HG03025 (cell line): ENCODE measurements at regions not wholly inside any gene's neighbourhood (a gene's known extent, or its start where the extent isn't known, plus 50 kb on each side); places are given as distances from the start of the nearest gene placed in this dataset.

ENCODE experiments used
- ATAC-seq: cut with Tn5 transposase; IDR thresholded peaks from one replicate; pipeline ENCODE4 v1.9.1; 2021; ENCODE audit warnings: mild to moderate bottlenecking, moderate library complexity; ENCODE audit not compliant: unreplicated experiment, low FRiP score

- ATAC-seq, result no peak
Observed at GRCh38 chr17:27973258-27974044, 69.0 kb upstream of the NLK start.

- no peak for ATAC-seq
Observed at GRCh38 chr17:27974045-27974436, 68.4 kb upstream of the NLK start.

GRCh38 chr17:27974531-27975145 lies 67.8 kb upstream of the NLK start:
- no peak for ATAC-seq

GRCh38 chr17:27975146-27976011 lies 67.1 kb upstream of the NLK start:
- ATAC-seq, result no peak

GRCh38 chr17:27976331-27976730 lies 66.1 kb upstream of the NLK start:
- no peak for ATAC-seq

DNA sequence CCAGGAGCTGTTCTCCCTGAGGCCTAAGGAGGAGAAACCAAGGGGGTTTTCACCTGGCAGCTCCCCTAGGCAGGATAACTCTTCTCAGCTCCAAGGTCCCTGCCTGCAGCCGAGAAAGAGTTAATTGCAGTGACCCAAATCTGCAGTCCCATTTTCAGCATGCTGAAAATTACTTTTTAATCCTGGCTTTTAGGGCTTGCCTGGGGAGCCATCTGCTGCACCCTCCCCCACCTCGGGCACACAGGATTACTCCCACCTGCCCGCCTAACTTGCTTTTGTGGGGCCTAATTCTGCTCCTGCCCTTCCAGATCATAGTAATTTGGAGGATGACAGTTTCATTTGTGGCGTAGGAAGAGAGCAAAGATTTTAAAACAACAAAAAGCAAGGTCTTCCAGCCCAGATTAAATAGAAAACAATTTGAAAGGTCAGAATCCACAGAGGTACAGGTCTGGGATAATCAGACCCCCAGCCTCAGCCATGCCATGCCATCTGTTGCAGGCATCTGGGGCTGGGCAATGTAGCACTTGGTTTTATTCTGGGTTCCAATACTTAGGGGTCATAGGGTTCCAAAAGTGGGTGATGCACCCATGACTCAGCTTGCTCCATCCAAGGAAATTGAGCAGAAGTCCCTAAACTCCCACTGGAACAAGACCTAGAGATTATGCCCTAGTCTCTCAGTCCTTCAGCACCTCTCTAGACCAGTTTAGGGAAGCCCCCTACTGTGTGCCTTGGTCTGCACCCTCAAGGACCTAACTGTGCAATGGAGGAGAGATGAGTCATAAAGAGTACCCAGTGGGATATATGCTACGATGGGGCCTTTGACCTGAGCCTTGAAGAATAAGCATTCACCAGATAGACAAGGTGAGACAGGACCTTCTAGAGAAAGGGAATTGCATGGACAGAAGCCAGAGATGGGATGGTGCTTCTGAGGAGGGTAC lies 64.5 kb upstream of the NLK start:
- ATAC-seq, result no peak

GRCh38 chr17:27978689-27979175 lies 63.7 kb upstream of the NLK start:
- ATAC-seq, result no peak

DNA sequence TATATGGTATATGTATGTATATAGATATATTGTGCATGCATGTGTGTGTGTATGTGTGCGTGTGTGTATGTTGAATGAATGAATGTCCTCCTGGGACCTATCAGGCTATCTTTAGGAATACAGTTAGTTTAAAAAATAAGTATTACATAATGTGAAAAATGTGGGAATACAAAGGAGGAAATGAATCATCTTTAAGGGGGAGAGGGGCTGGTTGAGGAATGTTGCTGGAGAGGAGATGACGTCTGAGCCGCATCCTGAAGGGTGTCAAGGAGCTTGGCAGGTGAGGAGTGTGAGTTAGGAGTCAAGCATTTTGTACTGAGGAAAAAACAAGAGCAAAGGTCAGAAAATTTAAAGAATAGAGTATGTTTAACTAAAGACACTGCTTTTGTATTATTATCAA lies 62.4 kb upstream of the NLK start:
- ATAC-seq, result no peak

DNA sequence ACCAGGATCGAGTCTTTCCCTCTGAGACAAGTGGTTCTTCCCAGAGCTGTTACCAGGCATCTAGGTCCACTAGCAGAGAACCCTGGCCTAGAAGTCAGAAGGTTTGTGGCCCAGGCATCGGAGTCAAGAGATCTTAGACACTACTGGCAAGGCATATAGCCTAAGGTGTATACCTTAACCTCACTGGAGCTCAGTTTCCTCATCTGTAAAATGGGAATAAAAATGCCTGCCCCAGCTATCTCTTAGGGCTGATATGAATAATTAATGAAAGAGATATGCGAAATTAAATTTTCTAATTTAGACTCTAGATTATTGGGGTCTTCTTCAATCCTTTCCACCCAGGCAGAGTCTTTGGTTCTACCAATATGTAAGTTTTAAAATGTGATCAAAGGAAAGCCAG lies 60.5 kb upstream of the NLK start:
- no peak for ATAC-seq

- ATAC-seq, result no peak
Observed at GRCh38 chr17:27982688-27983087, 59.8 kb upstream of the NLK start.

DNA sequence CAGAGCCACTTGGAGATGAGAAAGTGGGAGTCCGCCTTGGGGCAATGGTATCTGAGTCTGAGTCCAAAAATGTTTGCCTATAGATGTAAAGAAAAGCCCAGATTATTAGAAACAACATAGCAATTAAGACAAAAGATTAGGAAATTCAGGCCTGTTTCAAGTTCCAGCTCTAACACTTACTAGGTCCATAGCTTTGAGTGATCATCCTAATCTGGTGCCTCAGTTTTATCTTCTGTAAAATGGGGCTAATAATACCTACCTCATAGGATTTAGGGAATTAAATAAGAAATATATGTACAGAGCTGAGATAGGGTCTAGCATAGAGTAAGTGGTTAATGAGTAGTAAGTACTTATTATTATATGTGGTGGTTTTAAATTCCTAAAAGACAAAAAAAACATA lies 58.6 kb upstream of the NLK start:
- ATAC-seq, result no peak

GRCh38 chr17:27984404-27984803 lies 58.1 kb upstream of the NLK start:
- ATAC-seq, result no peak

DNA sequence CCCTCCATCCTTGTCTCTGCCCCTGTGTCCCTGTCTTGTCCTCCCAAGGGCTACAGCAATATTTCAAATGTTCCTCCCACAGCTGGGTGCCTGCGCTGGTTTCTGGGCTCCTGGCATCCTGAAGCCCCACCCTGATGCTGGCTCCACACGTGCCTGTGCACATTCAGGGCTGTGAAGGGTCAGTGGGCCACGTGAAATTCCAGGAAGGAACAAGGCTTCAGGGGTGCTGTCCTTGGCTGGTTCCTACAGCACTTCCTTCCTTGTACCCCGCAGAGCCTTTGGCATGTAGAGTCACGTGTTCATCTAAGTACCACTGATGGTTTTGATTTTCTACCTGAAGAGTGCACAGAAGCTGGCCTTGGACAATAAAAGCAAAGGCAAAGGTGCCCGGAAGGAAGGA lies 57.7 kb upstream of the NLK start:
- no peak for ATAC-seq

GRCh38 chr17:27985306-27985705 lies 57.2 kb upstream of the NLK start:
- no peak for ATAC-seq

GRCh38 chr17:27985736-27986399 lies 56.6 kb upstream of the NLK start:
- ATAC-seq, result peak; percentile 49

DNA sequence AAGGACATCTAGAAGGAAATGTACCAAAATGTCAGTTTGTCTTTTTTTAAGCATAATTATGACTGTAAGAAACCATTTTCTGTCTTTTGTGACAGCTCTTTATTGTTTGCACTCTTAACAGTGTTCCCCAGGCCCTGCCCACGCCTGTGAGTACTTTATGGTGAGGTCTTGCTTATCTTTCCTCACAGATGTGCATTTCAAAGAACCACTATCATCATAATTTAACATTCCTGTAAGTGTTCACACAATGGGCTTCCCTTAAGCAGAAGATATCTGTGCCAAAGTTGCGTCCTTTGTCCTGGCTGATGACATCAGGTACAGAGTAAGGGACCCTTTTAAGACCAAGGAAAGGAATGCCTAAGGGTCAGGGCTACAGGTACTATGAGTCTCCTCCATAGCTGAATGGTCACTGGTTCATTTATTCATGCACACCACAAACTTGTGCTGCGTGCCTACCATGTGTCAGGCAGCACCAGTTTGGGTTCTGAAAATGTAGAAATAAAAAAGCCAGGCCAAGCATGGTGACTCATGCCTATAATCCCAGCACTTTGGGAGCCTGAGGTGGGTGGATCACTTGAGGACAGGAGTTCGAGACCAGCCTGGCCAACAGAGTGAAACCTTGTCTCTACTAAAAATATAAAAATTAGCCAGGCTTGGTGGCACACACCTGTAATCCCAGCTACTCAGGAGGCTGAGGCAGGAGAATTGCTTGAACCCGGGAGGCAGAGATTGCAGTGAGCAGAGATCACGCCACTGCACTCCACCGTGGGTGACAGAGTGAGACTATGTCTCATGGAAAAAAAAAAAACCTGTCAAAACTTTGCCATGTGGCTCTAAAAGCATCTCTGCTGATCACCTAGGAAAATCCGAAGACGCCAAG lies 55.4 kb upstream of the NLK start:
- ATAC-seq, result no peak

GRCh38 chr17:27989046-27989445 lies 53.4 kb upstream of the NLK start:
- ATAC-seq, result no peak

DNA sequence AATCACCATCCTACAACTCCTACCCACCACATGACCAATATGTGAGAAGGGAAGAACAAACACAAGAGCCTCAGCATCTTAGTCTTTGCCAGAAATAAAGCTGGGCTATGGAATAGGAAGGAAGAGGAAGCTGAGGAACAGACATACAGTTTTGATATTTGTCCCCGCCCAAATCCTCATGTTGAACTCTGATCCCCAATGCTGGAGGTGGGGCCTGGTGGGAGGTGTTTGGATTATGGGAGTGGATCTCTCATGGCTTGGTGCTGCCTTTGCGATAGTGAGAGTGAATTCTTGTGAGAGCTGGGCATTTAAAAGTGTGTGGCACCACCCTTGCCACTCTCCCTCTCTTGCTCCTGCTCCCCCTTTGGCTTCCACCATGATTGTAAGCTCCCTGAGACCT lies 52.4 kb upstream of the NLK start:
- no peak for ATAC-seq

DNA sequence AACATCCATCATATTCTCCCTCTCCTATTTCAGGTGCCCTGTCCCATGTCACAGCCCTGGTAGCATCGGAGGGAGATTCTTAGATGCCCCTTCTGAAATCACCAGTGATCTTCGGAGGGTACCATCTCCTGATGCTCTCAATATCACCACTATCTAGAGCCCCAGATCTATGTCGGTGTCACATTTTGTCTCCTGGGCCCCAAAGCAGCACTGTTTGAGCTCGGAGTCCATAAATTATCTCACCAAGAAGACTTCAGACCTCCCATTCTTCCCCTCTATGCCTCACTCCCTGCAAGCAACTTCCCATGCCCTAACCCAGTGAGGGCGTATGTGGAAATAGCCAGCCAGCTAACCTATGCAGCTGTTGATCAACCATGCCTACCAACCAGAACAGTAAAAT lies 51.5 kb upstream of the NLK start:
- ATAC-seq, result no peak
